ENCODE measurements at regions not wholly inside any gene's neighbourhood (a gene's known extent, or its start where the extent isn't known, plus 50 kb on each side); places are given as distances from the start of the nearest gene placed in this dataset.

- no peak for DNase-seq
These were observed 54.8 kb upstream of the BTRC start for GRCh38 chr10:101299211-101299610.

- no peak for DNase-seq
These were observed 52.7 kb upstream of the BTRC start for GRCh38 chr10:101301111-101301731.

GRCh38 chr10:101303087-101303703, 50.8 kb upstream of the BTRC start:
- DNase-seq, result no peak
